Activated T-cell treated with anti-CD3 and anti-CD28 coated beads, Interleukin-2, amount 50 U/mL, for 1 hour (primary cell): ENCODE measurements at regions not wholly inside any gene's neighbourhood (a gene's known extent, or its start where the extent isn't known, plus 50 kb on each side); places are given as distances from the start of the nearest gene placed in this dataset.

Source experiments
- DNase-seq: peaks from one replicate; pipeline ENCODE4 v3.0.0-alpha.2; 2020

GRCh38 chr5:167678481-167678880, 613.0 kb upstream of the WWC1 start:
- DNase-seq = no peak

GRCh38 chr5:167684251-167684650, 607.2 kb upstream of the WWC1 start:
- DNase-seq = no peak

- DNase-seq = no peak
Observed at GRCh38 chr5:167688341-167689130, 602.9 kb upstream of the WWC1 start.

GRCh38 chr5:167694325-167695147, 596.9 kb upstream of the WWC1 start:
- no peak for DNase-seq

GRCh38 chr5:167696558-167697314, 594.7 kb upstream of the WWC1 start:
- no peak for DNase-seq

GRCh38 chr5:167699432-167699831, 592.0 kb upstream of the WWC1 start:
- DNase-seq = no peak

GRCh38 chr5:167701051-167701450, 590.4 kb upstream of the WWC1 start:
- no peak for DNase-seq

GRCh38 chr5:167702014-167702413, 589.4 kb upstream of the WWC1 start:
- no peak for DNase-seq

- no peak for DNase-seq
Observed at GRCh38 chr5:167708449-167708848, 583.0 kb upstream of the WWC1 start.

- DNase-seq = no peak
Observed at GRCh38 chr5:167709625-167710024, 581.8 kb upstream of the WWC1 start.

- no peak for DNase-seq
Observed at GRCh38 chr5:167710444-167711073, 580.9 kb upstream of the WWC1 start.

- no peak for DNase-seq
Observed at GRCh38 chr5:167712986-167713585, 578.4 kb upstream of the WWC1 start.

- DNase-seq = no peak
Observed at GRCh38 chr5:167713896-167714295, 577.5 kb upstream of the WWC1 start.

GRCh38 chr5:167716126-167716775, 575.2 kb upstream of the WWC1 start:
- DNase-seq = no peak

GRCh38 chr5:167720259-167720658, 571.2 kb upstream of the WWC1 start:
- DNase-seq = no peak

GRCh38 chr5:167720676-167721260, 570.7 kb upstream of the WWC1 start:
- no peak for DNase-seq

GRCh38 chr5:167721926-167722440, 569.5 kb upstream of the WWC1 start:
- no peak for DNase-seq

GRCh38 chr5:167723254-167723871, 568.1 kb upstream of the WWC1 start:
- DNase-seq = peak; percentile 57

- DNase-seq = no peak
Observed at GRCh38 chr5:167725264-167725663, 566.2 kb upstream of the WWC1 start.

- DNase-seq = no peak
Observed at GRCh38 chr5:167725741-167726140, 565.7 kb upstream of the WWC1 start.

- no peak for DNase-seq
Observed at GRCh38 chr5:167726642-167727041, 564.8 kb upstream of the WWC1 start.
